Breast epithelium (tissue), 3 donors: ENCODE measurements at regions not wholly inside any gene's neighbourhood (a gene's known extent, or its start where the extent isn't known, plus 50 kb on each side); places are given as distances from the start of the nearest gene placed in this dataset.

Experiments
- POLR2A ChIP-seq: fragments of 450-650 bp; IDR thresholded peaks from one replicate; pipeline ENCODE4 v1.6.1; 2016; ENCODE audit warnings: antibody characterized with exemption, mild to moderate bottlenecking, moderate library complexity
- TF ChIP-seq, protein P1 (sequence below), 3 donors: fragments of 450-650 bp; IDR thresholded peaks; one replicate each; pipeline ENCODE4 v1.5.1; 2016 to 2017; ENCODE audit warnings: antibody characterized with exemption in 3 of 3, mild to moderate bottlenecking in 3 of 3, moderate library complexity in 3 of 3

DNA sequence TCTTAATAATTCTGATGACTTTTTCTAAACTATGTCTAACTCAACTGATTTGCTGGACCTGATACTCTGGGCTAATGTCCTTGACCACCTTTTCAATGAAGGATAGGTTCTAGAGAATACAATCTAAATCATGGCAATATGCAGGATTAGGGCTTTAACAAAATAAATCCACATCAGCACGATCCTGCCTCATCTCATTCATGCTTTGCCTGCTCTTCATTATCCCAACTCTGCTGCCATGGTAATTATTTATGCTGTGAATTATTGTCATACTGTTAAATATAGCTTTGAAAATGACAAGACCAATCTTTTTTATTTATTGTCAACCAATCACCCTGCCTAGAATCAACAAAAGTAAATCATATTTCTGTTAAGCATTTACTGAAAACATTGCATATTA is 2176.7 kb upstream of the AGA start:
- TF ChIP-seq POLR2A, result no peak
- TF ChIP-seq, protein P1, sequence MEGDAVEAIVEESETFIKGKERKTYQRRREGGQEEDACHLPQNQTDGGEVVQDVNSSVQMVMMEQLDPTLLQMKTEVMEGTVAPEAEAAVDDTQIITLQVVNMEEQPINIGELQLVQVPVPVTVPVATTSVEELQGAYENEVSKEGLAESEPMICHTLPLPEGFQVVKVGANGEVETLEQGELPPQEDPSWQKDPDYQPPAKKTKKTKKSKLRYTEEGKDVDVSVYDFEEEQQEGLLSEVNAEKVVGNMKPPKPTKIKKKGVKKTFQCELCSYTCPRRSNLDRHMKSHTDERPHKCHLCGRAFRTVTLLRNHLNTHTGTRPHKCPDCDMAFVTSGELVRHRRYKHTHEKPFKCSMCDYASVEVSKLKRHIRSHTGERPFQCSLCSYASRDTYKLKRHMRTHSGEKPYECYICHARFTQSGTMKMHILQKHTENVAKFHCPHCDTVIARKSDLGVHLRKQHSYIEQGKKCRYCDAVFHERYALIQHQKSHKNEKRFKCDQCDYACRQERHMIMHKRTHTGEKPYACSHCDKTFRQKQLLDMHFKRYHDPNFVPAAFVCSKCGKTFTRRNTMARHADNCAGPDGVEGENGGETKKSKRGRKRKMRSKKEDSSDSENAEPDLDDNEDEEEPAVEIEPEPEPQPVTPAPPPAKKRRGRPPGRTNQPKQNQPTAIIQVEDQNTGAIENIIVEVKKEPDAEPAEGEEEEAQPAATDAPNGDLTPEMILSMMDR (IDR thresholded peaks at IDR 0.05), result no peak
